Ovary (tissue), 7 donors: ENCODE measurements at regions not wholly inside any gene's neighbourhood (a gene's known extent, or its start where the extent isn't known, plus 50 kb on each side); places are given as distances from the start of the nearest gene placed in this dataset.

Experiments
- DNase-seq, 5 donors: peaks; one replicate each; pipeline ENCODE4 v3.0.0-alpha.2; 2019 to 2020
- H3K27ac ChIP-seq, 2 donors: fragments of 200-600 bp; one replicate each; pipeline versions ENCODE4 v1.5.1 to v1.8.0; 2019 to 2022
- H3K27me3 ChIP-seq: fragments of 200-600 bp; one replicate; pipeline ENCODE4 v1.8.0; 2022
- H3K36me3 ChIP-seq: fragments of 200-600 bp; sonication (generic); one replicate; pipeline ENCODE4 v1.5.1; 2019
- H3K4me1 ChIP-seq: one replicate; pipeline ENCODE4 v1.8.1; 2013; ENCODE audit warnings: mild to moderate bottlenecking, moderate library complexity; ENCODE audit not compliant: insufficient read depth
- H3K4me3 ChIP-seq: fragments of 200-600 bp; sonication (generic); one replicate; pipeline ENCODE4 v1.5.1; 2017
- H3K9me3 ChIP-seq, 2 donors: fragments of 200-600 bp in 1 of 2; sonication (generic) in 1 of 2; one replicate each; pipeline versions ENCODE4 v1.5.1 to v1.8.1; 2013 to 2019; ENCODE audit warnings: mild to moderate bottlenecking in 1 of 2, moderate library complexity in 1 of 2
- EP300 ChIP-seq: sonication (generic); formaldehyde crosslinking; IDR thresholded peaks from one replicate; pipeline ENCODE4 v1.6.1; 2017; ENCODE audit warnings: antibody characterized with exemption
- POLR2A ChIP-seq: fragments of 450-650 bp; IDR thresholded peaks from one replicate; pipeline ENCODE4 v1.6.1; 2017; ENCODE audit warnings: antibody characterized with exemption, mild to moderate bottlenecking, moderate library complexity
- WGBS, 3 donors: extraction: QIAGEN DNeasy Blood & Tissue Kit in 1 of 3; methylation state at CpG; one replicate each; pipeline versions ENCODE4 v1.1.5 to v1.1.7; 2013 to 2017; 5-methylcytosine and 5-hydroxymethylcytosine counted together
- intact Hi-C, 4 donors: fragments of 100-400 bp; cut with DNase I; formaldehyde crosslinking; loops; one replicate each; pipeline versions ENCODE4 v1.11.0 to v1.15.1; 2022 to 2023
- TF ChIP-seq, protein P1 (sequence below), 3 donors: fragments of 450-650 bp in 2 of 3; fragments of 200-600 bp in 1 of 3; IDR thresholded peaks; one replicate each; pipeline versions ENCODE4 v1.5.1 to v1.8.0; 2016 to 2022; ENCODE audit warnings: antibody characterized with exemption in 3 of 3, mild to moderate bottlenecking in 1 of 3
- donor health status: DM: no; HTN: no; CAD: no; lungs with moderate emphysema.
- donor health status: DM: no; HTN: no; CAD: no.
- donor health status: Bipolar disorder and iron deficiency.
- donor health status: DM: no; HTN: no; CAD: no.
- donor health status: DM: yes; HTN: yes; CAD: no.

DNA sequence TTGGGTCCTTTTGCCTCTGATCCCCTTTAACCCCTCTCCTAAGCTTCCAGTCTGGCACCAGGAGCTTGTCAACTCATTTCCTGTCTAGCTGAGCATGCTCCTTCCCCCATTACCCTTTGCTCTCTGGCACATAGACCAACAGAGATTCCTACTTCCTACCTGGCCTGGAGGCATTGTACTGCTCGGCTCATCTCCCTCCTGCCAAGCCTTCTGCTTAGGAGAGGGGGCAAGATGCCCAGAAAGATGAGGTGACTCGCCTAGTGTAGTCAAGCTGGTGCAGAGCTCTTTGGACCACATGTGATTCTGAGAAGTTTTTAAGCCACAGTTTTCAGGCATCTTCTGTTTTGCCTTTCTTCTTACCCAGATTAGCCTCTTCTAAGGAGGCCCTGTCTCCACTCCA, 95.4 kb downstream of the ZNF621 start:
- no peak overlapping the region for H3K4me3 ChIP-seq
- no peaks in the 10 kb centered on the region for H3K9me3 ChIP-seq
- no peak overlapping the region for H3K27ac ChIP-seq
- 71 to 93% (median 81%) methylated on average over 2 of the region's 2 CpGs for WGBS, 3 donors
- no peaks in the 10 kb centered on the region for H3K27me3 ChIP-seq
- no peak for DNase-seq
- no peaks in the 10 kb centered on the region for H3K36me3 ChIP-seq
- H3K4me1 ChIP-seq: no peaks in the 10 kb centered on the region
- intact Hi-C loops: no loop called here
- TF ChIP-seq POLR2A: no peak
- TF ChIP-seq EP300: no peak
- TF ChIP-seq, protein P1, sequence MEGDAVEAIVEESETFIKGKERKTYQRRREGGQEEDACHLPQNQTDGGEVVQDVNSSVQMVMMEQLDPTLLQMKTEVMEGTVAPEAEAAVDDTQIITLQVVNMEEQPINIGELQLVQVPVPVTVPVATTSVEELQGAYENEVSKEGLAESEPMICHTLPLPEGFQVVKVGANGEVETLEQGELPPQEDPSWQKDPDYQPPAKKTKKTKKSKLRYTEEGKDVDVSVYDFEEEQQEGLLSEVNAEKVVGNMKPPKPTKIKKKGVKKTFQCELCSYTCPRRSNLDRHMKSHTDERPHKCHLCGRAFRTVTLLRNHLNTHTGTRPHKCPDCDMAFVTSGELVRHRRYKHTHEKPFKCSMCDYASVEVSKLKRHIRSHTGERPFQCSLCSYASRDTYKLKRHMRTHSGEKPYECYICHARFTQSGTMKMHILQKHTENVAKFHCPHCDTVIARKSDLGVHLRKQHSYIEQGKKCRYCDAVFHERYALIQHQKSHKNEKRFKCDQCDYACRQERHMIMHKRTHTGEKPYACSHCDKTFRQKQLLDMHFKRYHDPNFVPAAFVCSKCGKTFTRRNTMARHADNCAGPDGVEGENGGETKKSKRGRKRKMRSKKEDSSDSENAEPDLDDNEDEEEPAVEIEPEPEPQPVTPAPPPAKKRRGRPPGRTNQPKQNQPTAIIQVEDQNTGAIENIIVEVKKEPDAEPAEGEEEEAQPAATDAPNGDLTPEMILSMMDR (IDR thresholded peaks at IDR 0.05): no peak

DNA sequence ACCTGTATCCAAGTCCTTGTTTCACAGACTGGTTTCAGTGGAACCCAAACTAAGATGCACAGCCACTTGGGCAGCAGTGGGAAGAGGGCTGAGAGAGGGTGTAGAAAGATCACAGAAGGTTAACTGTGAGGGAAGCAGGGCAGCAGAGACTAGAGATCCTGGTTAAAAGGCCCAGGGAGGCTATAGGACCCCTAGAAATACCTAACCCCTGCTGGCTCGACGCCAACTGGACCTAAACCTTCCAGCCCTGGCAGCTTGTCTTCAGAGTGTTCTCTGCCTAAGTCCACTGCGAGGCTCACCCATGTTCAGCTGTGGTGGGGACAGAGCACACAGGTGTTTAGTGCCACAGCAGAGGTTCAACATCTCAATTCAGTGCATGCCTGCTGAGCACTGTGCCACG, 96.5 kb downstream of the ZNF621 start:
- Histone ChIP-seq H3K4me3 (no peak overlapping the region), H3K27me3 (no peaks in the 10 kb centered on the region), H3K27ac (no peak overlapping the region), H3K36me3 (no peaks in the 10 kb centered on the region), H3K9me3 (no peaks in the 10 kb centered on the region), H3K4me1 (no peaks in the 10 kb centered on the region)
- intact Hi-C loops: no loop called here
- 67 to 79% (median 68%) methylated on average over 4 of the region's 4 CpGs for WGBS, 3 donors
- peak in 1 of 5 donors; percentile 19 for DNase-seq
- no peak for TF ChIP-seq POLR2A
- TF ChIP-seq, protein P1 (IDR thresholded peaks at IDR 0.05): no peak
- TF ChIP-seq EP300: no peak

DNA sequence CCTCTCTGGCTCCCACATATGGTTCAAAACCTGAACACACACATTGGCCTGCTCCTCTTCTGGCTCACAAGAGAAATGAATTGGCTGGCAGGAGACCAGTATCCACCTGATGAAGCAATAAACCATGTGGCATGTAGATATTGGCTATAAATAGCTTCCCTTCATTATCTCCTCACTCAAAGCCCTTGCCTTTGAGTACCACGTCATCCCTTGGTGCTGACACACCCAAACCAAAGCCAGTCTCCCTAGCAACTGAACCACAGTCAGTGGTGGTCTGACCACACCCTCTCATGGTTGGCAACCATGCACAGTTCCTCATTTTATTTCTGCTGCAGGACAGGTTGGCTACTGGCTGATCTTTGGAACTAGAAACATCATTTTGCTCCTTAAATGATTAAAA, 98.8 kb downstream of the ZNF621 start:
- Histone ChIP-seq H3K27me3 (no peaks in the 10 kb centered on the region), H3K27ac (no peak overlapping the region), H3K4me3 (no peak overlapping the region), H3K36me3 (no peaks in the 10 kb centered on the region), H3K4me1 (no peaks in the 10 kb centered on the region), H3K9me3 (no peaks in the 10 kb centered on the region)
- no peak for DNase-seq
- WGBS, 3 donors: 42 to 63% (median 44%) methylated on average over 1 of the region's 1 CpG
- intact Hi-C loops: no loop called here
- TF ChIP-seq, protein P1 (IDR thresholded peaks at IDR 0.05): no peak
- TF ChIP-seq POLR2A: no peak

GRCh38 chr3:40624189-40624769, 99.5 kb downstream of the ZNF621 start:
- intact Hi-C loops: no loop called here
- Histone ChIP-seq H3K27ac (no peak overlapping the region), H3K4me1 (no peaks in the 10 kb centered on the region), H3K4me3 (no peak overlapping the region), H3K27me3 (no peaks in the 10 kb centered on the region), H3K36me3 (no peaks in the 10 kb centered on the region), H3K9me3 (peaks cover 0 to 4% of the 10 kb centered on the region in 2 donors)
- DNase-seq: no peak
- TF ChIP-seq EP300: no peak
- no peak for TF ChIP-seq POLR2A
- TF ChIP-seq, protein P1 (IDR thresholded peaks at IDR 0.05): no peak
- WGBS, 3 donors: 79 to 92% (median 89%) methylated on average over 2 of the region's 2 CpGs
